NOMO-1 treated with dmso at 0.1 percent for 144 hours (cell line): ENCODE measurements at regions not wholly inside any gene's neighbourhood (a gene's known extent, or its start where the extent isn't known, plus 50 kb on each side); places are given as distances from the start of the nearest gene placed in this dataset.
"Not testable (repeated sequence)": the region's sequence is repeated elsewhere in the genome, so short reads cannot be mapped to it uniquely, and the experiment has no call there.

ENCODE experiments used
- DNase-seq: peaks from one replicate; lab custom pipeline; 2025; ENCODE audit not compliant: unreplicated experiment; lab: John Stamatoyannopoulos, UW

DNA sequence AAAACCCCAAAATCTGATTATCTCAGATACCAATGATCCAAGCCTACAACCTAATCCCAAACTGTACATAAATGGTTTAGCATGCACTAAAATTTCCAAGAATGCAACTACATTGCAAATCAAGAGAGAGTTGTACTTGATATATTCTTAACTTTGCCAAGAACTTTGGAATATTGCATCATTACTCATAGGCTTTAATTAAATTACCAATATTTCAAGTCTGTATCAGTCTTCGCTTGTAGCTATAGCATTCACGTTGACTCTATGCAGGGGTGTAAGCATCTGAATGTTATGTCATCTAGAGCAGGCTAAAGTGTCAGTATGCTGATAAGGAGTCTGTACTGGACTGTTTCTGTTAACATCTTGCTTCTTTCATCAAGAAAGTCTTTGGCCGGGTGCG lies 56.3 kb downstream of the FOXI3 start:
- no peak for DNase-seq

DNA sequence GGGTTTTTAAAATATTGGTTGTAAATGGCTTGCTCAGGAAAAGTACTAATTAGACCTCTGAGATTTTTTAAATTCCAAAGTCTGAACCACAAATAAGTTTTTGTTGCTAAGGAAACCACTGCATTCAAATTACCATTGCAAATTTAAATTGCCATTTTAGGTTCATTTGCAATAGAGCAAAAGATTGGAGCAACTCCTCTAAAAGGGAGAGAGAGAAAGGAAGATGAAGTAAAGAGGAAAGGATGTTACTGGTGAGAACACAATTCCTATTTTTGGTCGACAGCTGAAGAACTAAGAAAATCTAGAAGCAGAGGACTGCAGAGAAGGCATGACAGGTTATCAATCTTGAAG lies 74.9 kb downstream of the FOXI3 start:
- no peak for DNase-seq

DNA sequence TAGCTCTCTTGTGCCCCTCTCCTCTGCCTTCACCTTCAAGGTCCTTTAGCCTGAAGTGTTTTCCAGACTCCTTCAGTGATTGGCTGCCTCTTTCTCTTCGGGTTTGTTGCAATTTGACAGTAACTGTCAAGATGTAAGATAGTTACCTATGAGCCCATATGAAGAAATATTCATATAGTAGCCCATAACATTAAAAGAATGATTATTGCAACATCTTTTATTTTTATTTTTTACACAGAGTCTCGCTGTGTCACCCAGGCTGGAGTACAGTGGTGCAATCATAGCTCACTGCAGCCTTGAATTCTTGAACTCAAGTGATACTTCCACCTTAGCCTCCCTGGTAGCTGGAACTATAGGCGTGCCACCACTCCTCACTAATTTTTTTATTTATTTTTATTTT lies 80.5 kb downstream of the FOXI3 start:
- DNase-seq, result no peak

DNA sequence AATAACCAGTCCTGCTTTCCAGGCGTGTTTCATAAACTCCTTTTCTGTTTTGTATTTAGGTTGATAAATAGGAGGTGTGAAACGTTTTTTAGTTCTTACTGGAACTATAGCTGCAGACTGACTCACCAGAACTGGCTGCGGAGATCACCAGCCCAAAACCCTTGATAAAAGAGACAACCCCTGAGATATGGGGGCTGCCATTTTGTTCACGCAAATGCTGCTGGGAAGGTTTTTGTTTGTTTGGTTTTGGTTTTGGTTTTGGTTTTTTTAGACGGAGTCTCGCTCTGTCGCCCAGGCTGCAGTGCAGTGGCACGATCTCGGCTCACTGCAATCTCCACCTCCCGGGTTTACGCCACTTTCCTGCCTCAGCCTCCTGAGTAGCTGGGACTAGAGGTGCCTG lies 87.1 kb downstream of the FOXI3 start:
- not testable (repeated sequence) for DNase-seq

DNA sequence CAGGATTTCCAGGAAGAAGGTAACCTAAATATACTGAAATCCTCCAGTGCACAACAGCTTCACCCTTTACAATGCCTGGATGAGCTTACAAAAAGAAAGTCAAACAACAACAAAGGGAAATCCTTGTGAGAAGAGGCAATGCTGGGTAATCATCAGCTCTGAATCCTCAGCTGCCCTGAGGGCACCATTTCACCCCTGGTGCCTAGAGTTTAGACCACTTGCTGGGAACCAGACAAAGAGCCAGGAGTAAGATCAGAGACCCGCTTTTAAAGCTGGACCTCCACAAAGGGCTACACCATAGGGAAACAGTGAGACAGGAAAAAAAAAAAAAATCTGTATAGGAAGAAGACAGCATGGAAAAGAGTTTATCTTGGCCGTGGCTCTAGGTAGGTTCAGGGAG lies 97.0 kb downstream of the FOXI3 start:
- no peak for DNase-seq

DNA sequence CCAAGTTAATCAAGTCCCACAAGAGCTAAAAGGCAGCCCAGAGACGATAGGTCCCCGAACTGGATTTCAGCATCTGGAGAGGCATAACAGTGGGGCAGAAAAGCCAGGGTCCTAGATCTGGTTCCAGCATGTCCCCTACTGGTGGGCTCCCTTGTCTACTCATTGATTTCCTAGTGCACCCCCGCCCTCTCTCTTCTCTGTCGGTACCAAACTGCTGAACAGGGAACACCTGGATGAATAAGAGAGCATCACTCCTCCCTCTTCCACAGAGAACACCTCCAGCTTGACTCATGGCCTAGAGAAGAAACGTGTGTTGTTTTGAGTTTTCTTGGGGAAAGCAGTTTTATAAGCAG lies 101.3 kb downstream of the FOXI3 start:
- DNase-seq, result no peak

DNA sequence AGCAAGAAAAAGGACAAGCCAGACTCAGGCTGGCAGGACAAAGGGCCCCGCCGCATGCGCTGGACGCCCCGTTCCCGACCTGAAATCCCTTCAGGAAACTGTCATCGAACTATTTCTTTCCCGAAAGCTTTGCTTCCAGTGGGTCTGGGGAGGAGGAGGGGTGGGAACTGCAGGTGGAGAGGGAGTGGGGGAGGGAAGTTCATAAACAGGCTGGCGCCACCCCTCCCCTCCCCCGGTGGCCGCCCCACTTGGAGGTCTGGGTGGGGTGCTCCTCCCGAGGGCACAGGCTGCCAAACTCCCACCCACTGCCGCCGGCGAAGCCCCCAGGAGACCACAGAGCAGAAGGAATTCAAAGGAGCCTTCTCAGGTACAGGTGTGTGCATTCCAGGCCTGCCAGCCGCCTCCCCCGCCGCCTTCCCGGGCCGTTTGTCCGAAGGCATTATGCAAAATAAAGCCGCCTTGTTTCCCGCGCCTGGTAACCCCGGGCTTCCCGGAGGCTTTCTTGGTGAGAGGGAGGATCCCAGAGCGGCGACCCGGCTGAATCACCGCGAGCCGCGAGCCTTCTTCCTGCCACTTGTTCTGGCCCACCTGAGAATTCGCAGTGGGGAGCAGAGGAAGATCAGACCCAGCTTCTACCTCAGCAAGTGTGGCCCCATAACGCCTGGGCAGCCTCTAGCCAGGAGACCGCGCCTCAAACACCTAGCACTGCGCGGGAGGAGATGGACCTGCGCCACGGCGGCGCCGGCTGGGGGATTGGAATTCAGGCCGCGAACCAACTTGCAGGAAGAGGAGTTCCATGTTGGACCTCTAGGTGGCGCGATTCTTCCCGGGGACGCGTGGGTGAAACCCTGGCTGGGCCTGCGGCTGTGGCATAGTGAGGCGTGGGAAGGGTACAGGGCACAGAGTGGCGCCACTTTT lies 101.9 kb downstream of the FOXI3 start:
- no peak for DNase-seq

DNA sequence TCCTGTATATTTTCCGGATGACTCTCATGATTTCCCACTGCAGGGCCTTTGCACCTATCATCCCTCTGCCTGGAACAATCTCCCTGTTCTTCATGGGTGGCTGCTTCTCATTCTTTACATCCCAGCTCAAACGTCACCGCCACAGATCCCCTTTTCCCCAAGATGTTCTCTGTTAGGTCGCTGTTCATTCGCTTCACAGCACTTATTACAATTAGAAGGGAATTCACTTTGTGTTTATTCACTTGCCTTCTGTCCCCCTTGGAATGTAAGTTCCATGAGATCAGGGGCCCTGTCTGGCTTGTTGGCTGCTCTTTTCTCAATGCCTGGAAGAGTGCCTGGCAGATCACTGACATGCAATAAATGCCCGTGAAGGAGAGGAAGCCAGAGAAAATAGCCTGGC lies 106.7 kb downstream of the FOXI3 start:
- no peak for DNase-seq

DNA sequence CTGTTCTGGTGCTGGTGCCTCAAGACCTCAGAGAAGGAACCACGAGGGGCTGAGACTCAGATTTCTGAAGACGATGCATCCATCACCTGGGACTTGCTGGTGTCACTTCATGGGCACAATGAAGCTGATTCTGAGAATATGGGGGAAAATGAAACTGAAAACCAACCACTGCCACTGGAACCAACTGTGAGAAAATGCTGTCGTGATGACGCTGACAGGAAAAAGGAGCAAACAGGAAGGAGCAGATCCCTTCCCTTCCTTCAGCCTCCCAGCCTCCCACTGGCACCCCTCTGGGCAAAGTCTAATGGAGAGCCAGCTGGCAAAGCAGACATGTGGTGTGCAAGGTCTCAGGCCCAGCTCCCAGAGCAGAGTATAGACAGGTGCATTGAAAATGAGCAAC lies 109.7 kb downstream of the FOXI3 start:
- DNase-seq, result no peak

DNA sequence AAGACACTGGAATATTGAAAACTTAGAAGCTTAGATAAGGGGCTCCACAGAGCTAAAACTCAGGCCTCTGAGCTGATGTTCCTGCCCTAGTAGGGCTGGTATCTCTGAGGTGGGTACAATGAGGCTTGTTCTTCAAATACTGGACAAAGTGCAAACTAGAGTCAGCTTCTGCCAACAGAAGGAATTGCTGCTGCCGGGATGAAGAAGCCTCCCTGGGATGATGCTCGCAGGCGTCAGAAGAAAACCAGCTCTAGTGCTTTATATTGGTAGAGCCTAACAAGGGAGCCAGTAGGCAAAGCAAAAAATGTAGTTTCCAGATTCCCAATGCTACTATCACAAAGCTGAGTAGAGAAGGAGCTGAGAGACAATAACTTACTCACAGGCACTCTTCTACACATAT lies 118.1 kb downstream of the FOXI3 start:
- DNase-seq, result no peak

DNA sequence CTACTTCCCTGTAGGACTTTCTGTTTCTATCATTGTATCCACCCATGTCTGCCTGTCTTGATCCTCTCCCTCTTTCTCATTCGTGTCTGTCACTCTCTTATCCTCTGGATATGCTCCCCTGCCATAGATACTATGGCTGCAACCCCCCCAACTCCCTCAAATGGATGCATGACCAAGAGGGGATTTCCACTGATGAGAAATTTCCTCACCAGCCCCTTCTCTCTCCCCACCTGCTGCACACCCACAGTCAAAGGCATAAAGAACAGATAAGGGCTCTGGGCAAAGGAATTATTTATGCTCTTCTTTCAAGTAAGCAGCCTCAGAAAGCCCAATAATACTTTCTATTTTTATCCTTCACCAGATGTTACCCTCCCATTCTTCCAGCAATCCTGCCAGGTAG lies 121.3 kb downstream of the FOXI3 start:
- no peak for DNase-seq

DNA sequence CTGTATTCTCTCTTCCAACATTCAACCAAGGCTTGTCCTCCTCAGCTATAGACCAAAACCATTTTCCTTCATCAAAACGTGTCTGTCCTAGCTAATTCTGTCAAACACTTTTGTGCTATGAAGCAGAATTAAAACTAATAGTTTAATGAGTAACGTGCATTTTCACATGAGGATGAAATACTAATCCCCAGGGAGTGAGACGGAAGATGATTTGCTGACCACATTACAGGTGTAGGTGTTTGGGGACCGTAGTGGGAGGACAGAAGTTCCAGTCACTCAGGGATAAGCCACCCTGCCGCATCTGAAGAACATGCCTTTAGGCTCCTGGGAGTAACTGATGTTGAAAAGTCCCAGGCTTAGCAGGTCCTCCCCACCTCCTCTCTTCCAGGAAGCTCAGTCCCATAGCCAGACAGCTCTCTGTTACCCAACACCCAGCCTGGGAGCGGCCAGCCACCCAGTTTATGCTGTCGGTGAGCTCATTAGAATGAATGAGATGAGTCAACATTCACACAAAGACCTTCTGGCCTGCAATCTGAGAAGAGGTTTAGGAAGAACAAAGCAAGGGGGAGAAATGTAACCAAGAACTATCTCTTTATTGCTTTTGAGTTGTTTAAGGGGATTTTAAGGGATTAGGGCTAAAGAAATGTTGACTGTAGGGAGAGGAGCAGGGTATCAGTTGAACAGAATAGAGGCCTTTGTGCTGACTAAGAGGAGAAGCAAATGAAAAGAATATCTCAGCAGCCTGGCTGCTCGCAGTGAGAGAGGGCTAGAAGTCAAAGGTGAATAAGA lies 122.5 kb downstream of the FOXI3 start:
- no peak for DNase-seq

DNA sequence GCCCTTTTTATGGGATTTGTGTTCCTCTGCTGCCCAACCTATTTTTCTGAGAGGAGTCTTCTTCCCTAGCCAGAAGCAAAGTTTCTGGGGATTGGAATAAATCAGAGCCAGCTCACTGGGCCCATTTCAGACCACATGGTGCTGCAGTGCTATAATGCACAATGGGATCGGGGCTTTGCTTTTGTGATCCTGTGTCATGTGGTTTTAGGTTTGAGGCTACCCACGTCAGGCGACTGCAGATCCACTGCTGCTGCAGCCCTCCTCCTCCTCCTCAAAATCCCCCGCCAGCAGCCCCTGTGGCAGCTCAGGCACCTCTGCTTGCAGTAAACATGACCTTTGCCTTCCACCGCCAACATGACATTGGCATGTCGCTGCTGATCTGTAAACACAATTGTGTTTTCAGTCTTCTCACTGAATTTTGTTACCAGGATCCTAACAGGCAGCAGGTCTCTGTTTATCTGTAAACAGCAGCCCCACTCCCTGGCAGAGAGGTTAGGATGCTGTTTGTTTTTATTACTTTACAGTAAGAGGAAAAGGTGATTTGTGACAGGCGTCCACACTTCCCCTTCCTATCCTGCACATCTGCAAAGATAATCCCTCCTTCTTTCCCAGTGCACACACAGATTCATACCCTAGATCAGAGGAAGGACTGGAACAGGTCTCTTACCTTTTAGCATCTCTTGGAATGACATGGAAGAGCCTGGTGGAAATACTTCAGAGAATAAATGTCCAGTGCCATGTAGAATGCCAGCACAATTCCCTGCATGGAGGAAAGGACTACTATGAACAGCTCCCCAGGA lies 130.8 kb downstream of the FOXI3 start:
- no peak for DNase-seq

DNA sequence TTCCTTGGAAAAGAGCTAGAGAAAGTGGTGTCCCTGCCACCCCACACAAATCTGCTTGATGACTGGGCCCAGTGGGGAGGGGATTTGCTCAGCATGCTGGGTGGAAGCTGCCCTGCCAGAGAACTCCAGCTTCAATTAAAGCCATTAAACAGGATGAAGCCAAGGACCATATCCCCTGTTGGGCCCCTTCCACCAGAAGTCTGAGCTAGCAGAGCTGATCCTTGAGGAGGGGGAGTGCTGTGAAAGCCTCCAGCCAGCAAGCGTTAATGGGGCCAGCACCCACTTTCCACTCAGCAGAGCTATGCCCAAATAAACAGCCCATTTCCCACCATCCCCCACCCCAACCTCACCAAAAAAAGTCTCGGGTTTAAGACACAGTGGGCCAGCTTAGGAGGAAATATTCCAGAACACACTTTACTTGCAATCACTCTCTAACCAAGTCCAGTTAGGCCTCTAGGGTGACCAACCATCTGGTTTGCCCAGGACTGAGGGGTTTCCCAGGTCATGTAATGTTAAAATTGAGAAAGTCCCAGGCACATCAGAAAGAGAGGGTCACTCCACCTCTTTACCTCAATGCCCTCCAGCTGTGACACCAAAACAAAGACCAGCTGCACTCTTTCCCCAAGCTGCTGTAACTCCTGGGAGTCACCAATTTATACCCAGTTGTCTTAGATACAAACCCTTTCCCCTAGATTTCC lies 132.3 kb downstream of the FOXI3 start:
- no peak for DNase-seq

DNA sequence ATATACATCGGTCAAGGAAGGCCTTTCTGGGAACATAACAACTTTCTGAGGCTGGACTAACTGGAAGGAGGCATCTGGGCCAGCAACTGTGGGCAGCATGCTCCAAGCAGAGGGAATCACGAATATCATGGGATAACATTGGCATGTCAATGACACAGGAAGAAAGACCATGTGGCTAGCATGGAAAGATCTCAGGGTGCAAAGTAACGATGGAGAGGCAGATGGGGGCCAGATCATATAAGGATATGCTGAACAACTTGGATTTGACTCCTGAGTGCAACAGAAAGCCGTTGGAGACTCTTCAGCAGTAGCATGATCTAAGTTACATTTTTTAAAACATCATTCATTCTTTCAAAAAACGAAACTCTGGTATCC lies 133.6 kb downstream of the FOXI3 start:
- DNase-seq, result no peak

DNA sequence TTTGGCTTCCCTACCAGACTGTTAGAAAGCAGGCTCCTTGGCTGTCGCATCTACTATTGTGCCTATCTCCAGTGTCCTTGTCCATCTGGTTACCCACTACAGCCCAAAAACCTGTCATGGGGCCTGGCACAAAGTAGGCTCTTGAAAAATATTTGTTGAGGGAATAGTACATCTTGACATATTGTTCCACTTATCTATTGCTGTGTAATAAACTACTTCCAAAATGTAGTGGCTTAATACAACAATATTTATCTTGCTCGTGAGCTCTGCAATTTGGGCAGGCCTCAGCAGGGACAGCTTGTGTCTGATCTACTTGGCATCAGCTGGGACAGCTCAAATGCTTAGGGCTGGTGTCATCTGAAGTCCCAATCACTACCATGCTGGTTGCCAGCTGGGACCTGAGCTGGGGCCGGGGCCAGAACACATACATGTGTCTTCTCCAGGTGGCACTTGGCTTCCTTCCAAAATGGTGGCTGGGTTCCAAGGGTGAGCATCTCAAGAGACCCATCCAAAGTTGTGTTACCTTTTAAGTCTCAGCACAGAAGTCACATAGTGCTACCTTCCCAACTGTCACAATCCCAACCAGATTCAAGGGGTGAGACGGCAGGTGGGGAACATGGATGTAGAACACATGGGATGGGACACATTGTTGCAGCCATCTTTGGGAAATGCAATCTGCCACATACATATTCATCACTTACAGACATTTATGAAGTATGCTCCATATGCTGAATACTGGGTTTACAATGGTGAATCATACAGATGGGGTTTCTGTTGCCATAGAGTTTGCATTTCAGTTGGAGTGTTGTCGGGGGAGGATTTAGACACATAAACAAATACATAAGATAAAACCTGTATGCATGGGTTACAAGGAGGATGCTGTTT lies 134.2 kb downstream of the FOXI3 start:
- no peak for DNase-seq

DNA sequence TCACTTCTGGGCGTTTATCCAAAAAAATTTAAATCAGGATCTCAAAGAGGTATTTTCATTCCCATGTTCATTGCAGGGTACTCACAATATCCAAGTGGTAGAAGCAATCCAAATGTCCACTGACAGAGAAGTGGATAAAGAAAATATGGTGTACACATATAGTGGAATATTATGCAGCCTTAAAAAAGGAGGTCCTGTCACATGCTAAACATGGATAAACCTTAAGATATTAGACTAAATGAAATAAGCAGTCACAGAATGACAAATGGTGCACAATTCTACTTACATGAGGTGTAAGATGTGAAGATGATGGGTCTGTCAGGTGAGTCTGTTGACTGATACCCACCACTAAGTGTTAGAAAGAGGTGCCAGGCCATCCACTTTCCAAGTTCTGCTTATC lies 140.6 kb downstream of the THNSL2 start:
- DNase-seq, result no peak

DNA sequence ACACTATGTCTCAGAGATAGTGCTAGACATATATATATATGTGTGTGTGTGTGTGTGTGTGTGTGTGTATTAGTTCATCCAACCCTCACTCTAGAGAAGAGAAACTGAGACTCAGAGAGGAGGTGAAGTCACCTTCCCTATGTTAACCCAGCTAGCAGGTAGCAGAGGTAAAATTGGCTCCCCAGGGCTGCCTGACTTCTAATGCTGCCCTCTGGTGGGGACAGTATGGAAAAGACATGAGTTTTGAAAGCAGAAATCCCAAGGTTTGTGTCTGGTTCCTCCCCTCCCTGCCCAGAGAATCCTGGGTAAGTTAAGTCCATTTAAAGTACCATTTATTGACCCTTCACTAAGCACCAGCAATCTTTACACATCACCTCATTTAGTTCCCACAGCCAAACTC lies 137.7 kb downstream of the THNSL2 start:
- DNase-seq, result no peak

DNA sequence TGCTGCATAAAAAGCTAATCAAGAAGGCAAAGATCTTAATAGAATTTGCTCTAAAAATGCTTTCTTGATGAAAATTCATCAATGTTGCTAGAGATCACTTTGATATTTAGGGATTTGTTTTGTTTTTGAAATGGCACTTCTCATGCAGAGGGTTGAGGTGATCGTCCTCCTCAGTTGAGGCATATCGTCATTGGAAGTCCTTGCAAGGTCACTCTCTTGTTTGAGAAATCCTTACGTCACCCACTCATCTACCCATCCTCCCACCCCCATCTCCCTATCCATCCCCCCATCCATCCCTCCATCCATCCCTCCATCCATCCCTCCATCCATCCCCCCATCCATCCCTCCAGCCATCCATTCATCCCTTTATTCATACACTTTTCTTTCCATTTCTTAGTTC lies 133.7 kb downstream of the THNSL2 start:
- no peak for DNase-seq

DNA sequence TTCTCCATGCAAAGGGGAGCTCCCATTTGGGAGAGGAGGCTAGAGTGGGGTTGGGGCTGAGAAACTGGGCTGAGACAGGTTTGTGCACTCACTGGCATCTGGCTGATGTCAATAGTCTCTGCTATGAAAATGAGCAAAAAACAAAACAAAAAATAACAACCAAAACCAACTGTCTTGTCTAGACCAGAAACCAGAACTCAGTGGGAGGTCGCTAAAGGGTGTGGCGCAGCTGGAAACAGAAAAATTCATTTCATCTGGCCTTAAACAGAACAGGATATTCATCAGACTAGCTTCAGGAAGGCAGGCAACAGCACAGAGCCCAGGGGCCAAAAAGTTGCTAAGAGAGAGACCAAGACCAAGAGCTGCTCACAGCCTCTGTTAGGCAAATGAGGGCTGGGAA lies 126.1 kb downstream of the THNSL2 start:
- DNase-seq, result no peak
